SK-N-SH treated with all-trans-retinoic acid at 6 μM for 48 hours (cell line): ENCODE measurements at regions not wholly inside any gene's neighbourhood (a gene's known extent, or its start where the extent isn't known, plus 50 kb on each side); places are given as distances from the start of the nearest gene placed in this dataset.

Source experiments
- CREB5 ChIP-seq: fragments of 250-450 bp; sonication (Bioruptor Pico); IDR thresholded peaks from 2 replicates; pipeline ENCODE4 v1.5.1; 2020; ENCODE audit warnings: low read depth, mild to moderate bottlenecking, moderate library complexity
- PATZ1 ChIP-seq: fragments of 250-450 bp; sonication (Bioruptor Pico); IDR thresholded peaks from 2 replicates; pipeline ENCODE4 v1.8.0; 2020; ENCODE audit warnings: mild to moderate bottlenecking, moderate library complexity, borderline replicate concordance
- POU6F1 ChIP-seq: fragments of 250-450 bp; sonication (Bioruptor Pico); IDR thresholded peaks from 2 replicates; pipeline ENCODE4 v1.8.0; 2021; ENCODE audit warnings: low read depth, mild to moderate bottlenecking, moderate library complexity, borderline replicate concordance
- PPARA ChIP-seq: fragments of 250-450 bp; sonication (Bioruptor Pico); IDR thresholded peaks from 2 replicates; pipeline ENCODE4 v1.5.0; 2020; ENCODE audit warnings: mild to moderate bottlenecking, borderline replicate concordance
- RARB ChIP-seq: fragments of 250-450 bp; sonication (Bioruptor Pico); IDR thresholded peaks from 2 replicates; pipeline ENCODE4 v1.8.0; 2021; ENCODE audit warnings: mild to moderate bottlenecking, moderate library complexity
- TCF4 ChIP-seq: fragments of 250-450 bp; sonication (Bioruptor Pico); IDR thresholded peaks from 2 replicates; pipeline ENCODE4 v1.8.0; 2021; ENCODE audit warnings: mild to moderate bottlenecking, moderate library complexity, borderline replicate concordance
- TSHZ2 ChIP-seq: fragments of 250-450 bp; sonication (Bioruptor Pico); IDR thresholded peaks from 2 replicates; pipeline ENCODE4 v1.5.0; 2020; ENCODE audit warnings: mild to moderate bottlenecking, moderate library complexity
- ZC3H10 ChIP-seq: fragments of 250-450 bp; sonication (Bioruptor Pico); IDR thresholded peaks from 2 replicates; pipeline ENCODE4 v1.5.1; 2021; ENCODE audit warnings: mild to moderate bottlenecking, moderate library complexity
- ZFP3 ChIP-seq: fragments of 250-450 bp; sonication (Bioruptor Pico); IDR thresholded peaks from 2 replicates; pipeline ENCODE4 v1.5.0; 2020; ENCODE audit warnings: mild to moderate bottlenecking, moderate library complexity
- ZNF70 ChIP-seq: fragments of 450-650 bp; formaldehyde crosslinking; IDR thresholded peaks from 2 replicates; pipeline ENCODE4 v1.5.0; 2020; ENCODE audit warnings: mild to moderate bottlenecking, moderate library complexity
- ZNF8 ChIP-seq: fragments of 450-650 bp; formaldehyde crosslinking; IDR thresholded peaks from 2 replicates; pipeline ENCODE4 v1.5.0; 2020; ENCODE audit warnings: mild to moderate bottlenecking, moderate library complexity

GRCh38 chr2:82803307-82803706, 1655.8 kb downstream of the SUCLG1 start:
- TF ChIP-seq ZFP3 (CRISPR knock-in tag) (no peak), CREB5 (no peak), RARB (CRISPR knock-in tag) (no peak), PATZ1 (CRISPR knock-in tag) (no peak), PPARA (no peak), TCF4 (CRISPR knock-in tag) (no peak), ZNF70 (CRISPR knock-in tag) (no peak), TSHZ2 (no peak), ZC3H10 (CRISPR knock-in tag) (no peak), ZNF8 (CRISPR knock-in tag) (no peak), POU6F1 (CRISPR knock-in tag) (no peak)
